HCT116 (cell line): ENCODE measurements at regions not wholly inside any gene's neighbourhood (a gene's known extent, or its start where the extent isn't known, plus 50 kb on each side); places are given as distances from the start of the nearest gene placed in this dataset.

Source experiments
- ATAC-seq: fragments of 200-7000 bp; cut with Tn5 transposase; 2 replicates; pipeline ENCODE4 v1.9.1; 2020; ENCODE audit warnings: mild to moderate bottlenecking, moderate library complexity
- BruUV-seq: library from RNA; stranded (reverse); fragments of 400-500 nt; replicated peaks from 2 replicates; lab custom pipeline; 2021; lab: Mats Ljungman, UMichigan
- CTCF ChIA-PET: fragments of 300-600 bp; sonication (Branson Sonifier 250); formaldehyde crosslinking; loops from one replicate; lab custom pipeline; 2021; ENCODE audit warnings: antibody characterized with exemption; lab: Charles Lee
- POLR2A ChIA-PET: fragments of 300-600, 350-600 bp; sonication (Branson Sonifier 250); formaldehyde crosslinking; loops from one replicate; lab custom pipeline; 2021; ENCODE audit warnings: antibody characterized with exemption; lab: Charles Lee
- RAD21 ChIA-PET, 2 experiments: fragments of 300-600 bp; sonication (Branson Sonifier 250); formaldehyde crosslinking; loops; one replicate each; lab custom pipeline; 2023; ENCODE audit warnings: low total read pairs in 2 of 2; ENCODE audit not compliant: uncharacterized antibody in 2 of 2, unreplicated experiment in 2 of 2, low non-redundant PET in 1 of 2; lab: Charles Lee
- DNase-seq: peaks from one replicate; pipeline ENCODE4 v3.0.0-alpha.2; 2010; ENCODE audit warnings: low read depth, low spot score
- H2AFZ ChIP-seq: fragments of 200-600 bp; shearing (Covaris generic), sonication (generic); 2 replicates; pipeline ENCODE4 v1.6.1; 2017; ENCODE audit warnings: low read depth, mixed run types, mixed read lengths, antibody characterized with exemption, low read length; ENCODE audit not compliant: poor library complexity, severe bottlenecking
- H3K27ac ChIP-seq: 2 replicates; pipeline ENCODE4 v1.5.1; 2012; ENCODE audit warnings: low read depth, low read length
- H3K27me3 ChIP-seq: fragments of 200-600 bp; sonication (generic); 2 replicates; pipeline ENCODE4 v1.6.1; 2016; ENCODE audit warnings: mixed run types, low read length, mixed read lengths; ENCODE audit not compliant: insufficient read depth
- H3K36me3 ChIP-seq, 2 experiments: fragments of 200-500 bp in 1 of 2; fragments of 200-600 bp in 1 of 2; sonication (Bioruptor generic) in 1 of 2; sonication (generic) in 1 of 2; 2 replicates each; pipeline versions ENCODE4 v1.5.1 to v1.6.1; 2014 to 2016; ENCODE audit warnings: low read length in 2 of 2, inconsistent platforms in 1 of 2, mixed read lengths in 1 of 2, mixed run types in 1 of 2; ENCODE audit not compliant: insufficient read depth in 2 of 2, control insufficient read depth in 1 of 2
- H3K4me1 ChIP-seq, 2 experiments: fragments of 200-600 bp in 1 of 2; sonication (generic) in 1 of 2; 2 replicates each; pipeline versions ENCODE4 v1.5.1 to v1.6.1; 2012 to 2017; ENCODE audit warnings: low read length in 2 of 2, inconsistent platforms in 1 of 2, mild to moderate bottlenecking in 1 of 2, mixed read lengths in 1 of 2, mixed run types in 1 of 2, moderate library complexity in 1 of 2; ENCODE audit not compliant: insufficient read depth in 2 of 2, control insufficient read depth in 1 of 2
- H3K4me2 ChIP-seq: fragments of 200-600 bp; sonication (generic); 2 replicates; pipeline ENCODE4 v1.6.1; 2017; ENCODE audit warnings: mixed run types, low read length, mixed read lengths
- H3K4me3 ChIP-seq, 2 experiments: fragments of 200-600 bp in 1 of 2; sonication (generic) in 1 of 2; replicated peaks in 1 of 2; 2 replicates each; pipeline ENCODE4 v1.5.1; 2011 to 2016; ENCODE audit warnings: low read length in 2 of 2, control low read depth in 1 of 2, low read depth in 1 of 2, mild to moderate bottlenecking in 1 of 2, mixed read lengths in 1 of 2, mixed run types in 1 of 2
- H3K79me2 ChIP-seq: fragments of 200-600 bp; sonication (generic); 2 replicates; pipeline ENCODE4 v1.6.1; 2017; ENCODE audit warnings: mild to moderate bottlenecking, mixed run types, low read length, moderate library complexity, mixed read lengths; ENCODE audit not compliant: insufficient read depth
- H3K9ac ChIP-seq: fragments of 200-600 bp; sonication (generic); 2 replicates; pipeline ENCODE4 v1.6.1; 2016; ENCODE audit warnings: low read length, mixed read lengths
- H3K9me2 ChIP-seq: fragments of 200-600 bp; sonication (generic), shearing (Covaris generic); 2 replicates; pipeline ENCODE4 v1.6.1; 2017; ENCODE audit warnings: mixed run types, mild to moderate bottlenecking, moderate library complexity; ENCODE audit not compliant: insufficient read depth
- H3K9me3 ChIP-seq, 2 experiments: fragments of 200-500 bp in 1 of 2; fragments of 200-600 bp in 1 of 2; sonication (Bioruptor generic) in 1 of 2; sonication (generic) in 1 of 2; 2 replicates each; pipeline ENCODE4 v1.6.1; 2014 to 2017; ENCODE audit warnings: low read length in 2 of 2, mixed read lengths in 2 of 2, inconsistent platforms in 1 of 2, low read depth in 1 of 2, mild to moderate bottlenecking in 1 of 2, mixed run types in 1 of 2, moderate library complexity in 1 of 2; ENCODE audit not compliant: control insufficient read depth in 1 of 2, insufficient read depth in 1 of 2
- H4K20me1 ChIP-seq: fragments of 200-600 bp; sonication (generic), shearing (Covaris generic); 2 replicates; pipeline ENCODE4 v1.6.1; 2017; ENCODE audit warnings: mixed run types, mild to moderate bottlenecking, moderate library complexity; ENCODE audit not compliant: insufficient read depth
- POLR2AphosphoS5 ChIP-seq: IDR thresholded peaks from 2 replicates; pipeline ENCODE4 v1.6.1; 2011; ENCODE audit warnings: mild to moderate bottlenecking, low read depth, low read length, moderate library complexity
- RAD21 ChIP-seq: IDR thresholded peaks from 2 replicates; pipeline ENCODE4 v1.6.1; 2012; ENCODE audit warnings: low read depth, mild to moderate bottlenecking
- SP1 ChIP-seq: IDR thresholded peaks from 2 replicates; pipeline ENCODE4 v1.6.1; 2012; ENCODE audit warnings: low read depth
- SRF ChIP-seq: IDR thresholded peaks from 2 replicates; pipeline ENCODE4 v1.6.1; 2012; ENCODE audit warnings: low read depth
- ZFX ChIP-seq: fragments of 450-650 bp; IDR thresholded peaks from 2 replicates; pipeline ENCODE4 v1.6.1; 2017
- intact Hi-C: fragments of 100-400 bp; cut with micrococcal nuclease; formaldehyde crosslinking; loops from 2 replicates; pipeline ENCODE4 v1.10.0; 2022
- TF ChIP-seq, protein P1 (sequence below): IDR thresholded peaks from 2 replicates; pipeline ENCODE4 v1.6.1; 2011; ENCODE audit warnings: mild to moderate bottlenecking, low read length, moderate library complexity; ENCODE audit not compliant: insufficient replicate concordance; ENCODE audit errors: extremely low read depth
- TF ChIP-seq, protein P2 (sequence below): IDR thresholded peaks from 2 replicates; pipeline ENCODE4 v1.6.1; 2012; ENCODE audit warnings: low read depth

DNA sequence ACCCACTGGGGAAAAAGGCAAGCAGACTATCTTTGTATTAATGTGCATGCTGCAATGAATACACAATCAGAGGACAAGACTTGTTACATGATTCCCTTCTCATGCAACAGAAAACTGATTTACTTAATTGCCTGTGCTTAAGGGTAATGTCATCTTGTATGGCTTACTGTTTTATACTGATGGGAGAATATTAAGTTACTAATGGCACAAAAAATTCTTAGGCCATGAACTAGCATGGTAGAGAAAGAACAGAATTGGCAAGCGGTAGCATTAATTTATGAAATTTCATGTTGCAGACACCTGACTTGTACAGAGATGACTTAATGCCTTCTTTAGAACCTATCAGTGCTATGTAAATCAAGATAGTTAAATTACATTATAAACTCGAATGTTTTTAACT, 282.3 kb downstream of the CNTN3 start:
- Histone ChIP-seq H3K9me3 (peaks cover 12 to 37% of the 10 kb centered on the region in 2 experiments; a peak in 2 of 4 replicates), H3K4me3 (no peak overlapping the region), H3K9me2 (no peaks in the 10 kb centered on the region), H4K20me1 (no peaks in the 10 kb centered on the region), H2AFZ (no peak overlapping the region), H3K27ac (no peak overlapping the region), H3K36me3 (no peaks in the 10 kb centered on the region), H3K27me3 (no peaks in the 10 kb centered on the region)
- ATAC-seq: no peak
- no TSS peak for BruUV-seq
- DNase-seq: no peak
- POLR2A ChIA-PET: no interaction called here
- TF ChIP-seq, protein P1, sequence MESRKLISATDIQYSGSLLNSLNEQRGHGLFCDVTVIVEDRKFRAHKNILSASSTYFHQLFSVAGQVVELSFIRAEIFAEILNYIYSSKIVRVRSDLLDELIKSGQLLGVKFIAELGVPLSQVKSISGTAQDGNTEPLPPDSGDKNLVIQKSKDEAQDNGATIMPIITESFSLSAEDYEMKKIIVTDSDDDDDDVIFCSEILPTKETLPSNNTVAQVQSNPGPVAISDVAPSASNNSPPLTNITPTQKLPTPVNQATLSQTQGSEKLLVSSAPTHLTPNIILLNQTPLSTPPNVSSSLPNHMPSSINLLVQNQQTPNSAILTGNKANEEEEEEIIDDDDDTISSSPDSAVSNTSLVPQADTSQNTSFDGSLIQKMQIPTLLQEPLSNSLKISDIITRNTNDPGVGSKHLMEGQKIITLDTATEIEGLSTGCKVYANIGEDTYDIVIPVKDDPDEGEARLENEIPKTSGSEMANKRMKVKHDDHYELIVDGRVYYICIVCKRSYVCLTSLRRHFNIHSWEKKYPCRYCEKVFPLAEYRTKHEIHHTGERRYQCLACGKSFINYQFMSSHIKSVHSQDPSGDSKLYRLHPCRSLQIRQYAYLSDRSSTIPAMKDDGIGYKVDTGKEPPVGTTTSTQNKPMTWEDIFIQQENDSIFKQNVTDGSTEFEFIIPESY: no peak
- no peak for TF ChIP-seq POLR2AphosphoS5
- TF ChIP-seq ZFX: no peak
- TF ChIP-seq SRF: no peak
- no peak for TF ChIP-seq SP1
- no peak for TF ChIP-seq RAD21
- TF ChIP-seq, protein P2, sequence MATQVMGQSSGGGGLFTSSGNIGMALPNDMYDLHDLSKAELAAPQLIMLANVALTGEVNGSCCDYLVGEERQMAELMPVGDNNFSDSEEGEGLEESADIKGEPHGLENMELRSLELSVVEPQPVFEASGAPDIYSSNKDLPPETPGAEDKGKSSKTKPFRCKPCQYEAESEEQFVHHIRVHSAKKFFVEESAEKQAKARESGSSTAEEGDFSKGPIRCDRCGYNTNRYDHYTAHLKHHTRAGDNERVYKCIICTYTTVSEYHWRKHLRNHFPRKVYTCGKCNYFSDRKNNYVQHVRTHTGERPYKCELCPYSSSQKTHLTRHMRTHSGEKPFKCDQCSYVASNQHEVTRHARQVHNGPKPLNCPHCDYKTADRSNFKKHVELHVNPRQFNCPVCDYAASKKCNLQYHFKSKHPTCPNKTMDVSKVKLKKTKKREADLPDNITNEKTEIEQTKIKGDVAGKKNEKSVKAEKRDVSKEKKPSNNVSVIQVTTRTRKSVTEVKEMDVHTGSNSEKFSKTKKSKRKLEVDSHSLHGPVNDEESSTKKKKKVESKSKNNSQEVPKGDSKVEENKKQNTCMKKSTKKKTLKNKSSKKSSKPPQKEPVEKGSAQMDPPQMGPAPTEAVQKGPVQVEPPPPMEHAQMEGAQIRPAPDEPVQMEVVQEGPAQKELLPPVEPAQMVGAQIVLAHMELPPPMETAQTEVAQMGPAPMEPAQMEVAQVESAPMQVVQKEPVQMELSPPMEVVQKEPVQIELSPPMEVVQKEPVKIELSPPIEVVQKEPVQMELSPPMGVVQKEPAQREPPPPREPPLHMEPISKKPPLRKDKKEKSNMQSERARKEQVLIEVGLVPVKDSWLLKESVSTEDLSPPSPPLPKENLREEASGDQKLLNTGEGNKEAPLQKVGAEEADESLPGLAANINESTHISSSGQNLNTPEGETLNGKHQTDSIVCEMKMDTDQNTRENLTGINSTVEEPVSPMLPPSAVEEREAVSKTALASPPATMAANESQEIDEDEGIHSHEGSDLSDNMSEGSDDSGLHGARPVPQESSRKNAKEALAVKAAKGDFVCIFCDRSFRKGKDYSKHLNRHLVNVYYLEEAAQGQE: no peak
- TF ChIP-seq, all 23 proteins: peak for 0
- intact Hi-C loops: no loop called here
- CTCF ChIA-PET: no interaction called here
- RAD21 ChIA-PET: no interaction called here
- no peaks in the 10 kb centered on the region for H3K79me2 ChIP-seq
- H3K9ac ChIP-seq: no peak overlapping the region
- no peaks in the 10 kb centered on the region for H3K4me1 ChIP-seq
- no peak overlapping the region for H3K4me2 ChIP-seq
